ENCODE measurements at regions not wholly inside any gene's neighbourhood (a gene's known extent, or its start where the extent isn't known, plus 50 kb on each side); places are given as distances from the start of the nearest gene placed in this dataset.

DNA sequence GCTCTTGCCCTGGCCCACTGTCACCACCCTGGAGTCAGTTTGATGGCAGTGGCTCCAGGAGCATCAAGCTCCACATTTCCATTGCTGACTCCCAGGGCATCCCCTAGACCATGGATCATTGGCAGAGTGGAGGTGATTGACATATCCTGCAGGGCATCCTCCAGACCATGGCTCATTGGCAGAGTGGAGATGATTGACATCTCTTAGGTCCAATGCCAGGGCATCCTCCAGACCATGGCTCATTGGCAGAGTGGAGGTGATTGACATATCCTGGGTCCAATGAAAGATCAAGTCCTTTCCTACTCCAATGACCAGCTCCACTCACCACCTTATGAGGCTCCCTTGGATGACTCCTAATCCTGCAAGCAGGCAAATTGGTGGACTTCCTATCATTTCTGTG is 174.3 kb upstream of the NLRP1 start:
- TF ChIP-seq, protein P1, sequence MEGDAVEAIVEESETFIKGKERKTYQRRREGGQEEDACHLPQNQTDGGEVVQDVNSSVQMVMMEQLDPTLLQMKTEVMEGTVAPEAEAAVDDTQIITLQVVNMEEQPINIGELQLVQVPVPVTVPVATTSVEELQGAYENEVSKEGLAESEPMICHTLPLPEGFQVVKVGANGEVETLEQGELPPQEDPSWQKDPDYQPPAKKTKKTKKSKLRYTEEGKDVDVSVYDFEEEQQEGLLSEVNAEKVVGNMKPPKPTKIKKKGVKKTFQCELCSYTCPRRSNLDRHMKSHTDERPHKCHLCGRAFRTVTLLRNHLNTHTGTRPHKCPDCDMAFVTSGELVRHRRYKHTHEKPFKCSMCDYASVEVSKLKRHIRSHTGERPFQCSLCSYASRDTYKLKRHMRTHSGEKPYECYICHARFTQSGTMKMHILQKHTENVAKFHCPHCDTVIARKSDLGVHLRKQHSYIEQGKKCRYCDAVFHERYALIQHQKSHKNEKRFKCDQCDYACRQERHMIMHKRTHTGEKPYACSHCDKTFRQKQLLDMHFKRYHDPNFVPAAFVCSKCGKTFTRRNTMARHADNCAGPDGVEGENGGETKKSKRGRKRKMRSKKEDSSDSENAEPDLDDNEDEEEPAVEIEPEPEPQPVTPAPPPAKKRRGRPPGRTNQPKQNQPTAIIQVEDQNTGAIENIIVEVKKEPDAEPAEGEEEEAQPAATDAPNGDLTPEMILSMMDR (IDR thresholded peaks at IDR 0.05): no peak
- no peak for TF ChIP-seq POLR2A (IDR thresholded peaks at IDR 0.05)

All from Peyer's patch (tissue), 4 donors.